Stimulated activated naive B cell treated with anti-CD40 and anti-IgM and Interleukin-4, amounts not matched to agents 10 μg/mL and 1 μg/mL and 100 μg/mL, for 72 hours (primary cell): ENCODE measurements at regions not wholly inside any gene's neighbourhood (a gene's known extent, or its start where the extent isn't known, plus 50 kb on each side); places are given as distances from the start of the nearest gene placed in this dataset.
"Not testable (repeated sequence)": the region's sequence is repeated elsewhere in the genome, so short reads cannot be mapped to it uniquely, and the experiment has no call there.

ENCODE experiments used
- ATAC-seq, 2 donors: fragments of 150-1000 bp; cut with Tn5 transposase; replicated peaks; 2 replicates each; pipeline ENCODE4 v1.10.0; 2021; ENCODE audit warnings: moderate library complexity in 1 of 2
- DNase-seq: peaks from one replicate; pipeline ENCODE4 v3.0.0; 2021
- H3K27ac Mint-ChIP-seq: one replicate; pipeline ENCODE4 v1.8.0; 2022; ENCODE audit warnings: mild to moderate bottlenecking, mixed read lengths
- H3K27me3 Mint-ChIP-seq, 2 donors: one replicate each; pipeline ENCODE4 v1.8.0; 2022; ENCODE audit warnings: mixed read lengths in 2 of 2
- H3K36me3 Mint-ChIP-seq, 2 donors: one replicate each; pipeline ENCODE4 v1.8.0; 2022; ENCODE audit warnings: mixed read lengths in 2 of 2, mild to moderate bottlenecking in 1 of 2
- H3K4me1 Mint-ChIP-seq, 2 donors: one replicate each; pipeline ENCODE4 v1.8.0; 2022; ENCODE audit warnings: mixed read lengths in 2 of 2, mild to moderate bottlenecking in 1 of 2
- H3K4me3 Mint-ChIP-seq, 2 donors: one replicate each; pipeline ENCODE4 v1.8.0; 2022; ENCODE audit warnings: mild to moderate bottlenecking in 2 of 2, mixed read lengths in 2 of 2, moderate library complexity in 1 of 2
- H3K9me3 Mint-ChIP-seq, 2 donors: one replicate each; pipeline ENCODE4 v1.8.0; 2022; ENCODE audit warnings: mixed read lengths in 2 of 2, mild to moderate bottlenecking in 1 of 2

- Mint-ChIP-seq H3K4me3 (no peak overlapping the region), H3K27ac (no peak overlapping the region), H3K9me3 (no peaks in the 10 kb centered on the region), H3K4me1 (no peaks in the 10 kb centered on the region), H3K27me3 (no peaks in the 10 kb centered on the region), H3K36me3 (no peaks in the 10 kb centered on the region)
- ATAC-seq (no peak), DNase-seq (no peak)
Measured at GRCh38 chr14:26655128-26655527, 57.3 kb upstream of the NOVA1 start.

- ATAC-seq (no peak), DNase-seq (no peak)
- no peaks in the 10 kb centered on the region for H3K36me3 Mint-ChIP-seq
- no peaks in the 10 kb centered on the region for H3K27me3 Mint-ChIP-seq
- H3K4me1 Mint-ChIP-seq = no peaks in the 10 kb centered on the region
- peaks cover 6 to 14% of the 10 kb centered on the region in 2 donors for H3K9me3 Mint-ChIP-seq
- H3K4me3 Mint-ChIP-seq = no peak overlapping the region
- no peak overlapping the region for H3K27ac Mint-ChIP-seq
Measured at GRCh38 chr14:26663506-26663905, 65.7 kb upstream of the NOVA1 start.

- H3K27ac Mint-ChIP-seq, H3K4me3 Mint-ChIP-seq, DNase-seq, H3K4me1 Mint-ChIP-seq, ATAC-seq, H3K27me3 Mint-ChIP-seq, H3K9me3 Mint-ChIP-seq, H3K36me3 Mint-ChIP-seq: not testable (repeated sequence)
Measured at GRCh38 chr14:26678732-26679420, 81.0 kb upstream of the NOVA1 start.

- Mint-ChIP-seq H3K36me3 (no peaks in the 10 kb centered on the region), H3K4me1 (no peaks in the 10 kb centered on the region), H3K9me3 (peaks cover 0 to 10% of the 10 kb centered on the region in 2 donors), H3K27ac (no peak overlapping the region), H3K4me3 (no peak overlapping the region), H3K27me3 (no peaks in the 10 kb centered on the region)
- DNase-seq (no peak), ATAC-seq (no peak)
Measured at GRCh38 chr14:26685401-26685800, 87.6 kb upstream of the NOVA1 start.

- Mint-ChIP-seq H3K27me3 (no peaks in the 10 kb centered on the region), H3K4me3 (no peak overlapping the region), H3K36me3 (no peaks in the 10 kb centered on the region), H3K27ac (no peak overlapping the region), H3K4me1 (no peaks in the 10 kb centered on the region), H3K9me3 (peaks cover 9 to 14% of the 10 kb centered on the region in 2 donors)
- no peak for ATAC-seq
- DNase-seq = no peak
Measured at GRCh38 chr14:26687301-26687837, 89.5 kb upstream of the NOVA1 start.

GRCh38 chr14:26694521-26694920 lies 96.7 kb upstream of the NOVA1 start:
- H3K4me3 Mint-ChIP-seq = no peak overlapping the region
- no peaks in the 10 kb centered on the region for H3K27me3 Mint-ChIP-seq
- peak; percentile 63 to 74 for ATAC-seq
- H3K36me3 Mint-ChIP-seq = no peaks in the 10 kb centered on the region
- no peaks in the 10 kb centered on the region for H3K4me1 Mint-ChIP-seq
- peaks cover 9% of the 10 kb centered on the region in 2 donors for H3K9me3 Mint-ChIP-seq
- DNase-seq = no peak
- H3K27ac Mint-ChIP-seq = no peak overlapping the region

GRCh38 chr14:26702721-26703230 lies 104.9 kb upstream of the NOVA1 start:
- Mint-ChIP-seq H3K9me3 (no peaks in the 10 kb centered on the region), H3K4me1 (no peaks in the 10 kb centered on the region), H3K36me3 (no peaks in the 10 kb centered on the region), H3K4me3 (no peak overlapping the region), H3K27ac (no peak overlapping the region), H3K27me3 (no peaks in the 10 kb centered on the region)
- ATAC-seq (no peak), DNase-seq (no peak)

GRCh38 chr14:26703686-26704366 lies 106.0 kb upstream of the NOVA1 start:
- H3K4me3 Mint-ChIP-seq = no peak overlapping the region
- DNase-seq = no peak
- no peaks in the 10 kb centered on the region for H3K9me3 Mint-ChIP-seq
- no peaks in the 10 kb centered on the region for H3K36me3 Mint-ChIP-seq
- no peak overlapping the region for H3K27ac Mint-ChIP-seq
- H3K27me3 Mint-ChIP-seq = no peaks in the 10 kb centered on the region
- no peak for ATAC-seq
- H3K4me1 Mint-ChIP-seq = no peaks in the 10 kb centered on the region

- no peak for DNase-seq
Measured at GRCh38 chr14:26707234-26707633, 109.4 kb upstream of the NOVA1 start.

GRCh38 chr14:26709019-26709418 lies 111.2 kb upstream of the NOVA1 start:
- no peaks in the 10 kb centered on the region for H3K4me1 Mint-ChIP-seq
- H3K27ac Mint-ChIP-seq = no peak overlapping the region
- DNase-seq (no peak), ATAC-seq (no peak)
- no peaks in the 10 kb centered on the region for H3K27me3 Mint-ChIP-seq
- H3K4me3 Mint-ChIP-seq = no peak overlapping the region
- no peaks in the 10 kb centered on the region for H3K9me3 Mint-ChIP-seq
- no peaks in the 10 kb centered on the region for H3K36me3 Mint-ChIP-seq

More at GRCh38 chr14:26707234-26707633, 109.4 kb upstream of the NOVA1 start:
- Mint-ChIP-seq H3K9me3 (no peaks in the 10 kb centered on the region), H3K4me3 (no peak overlapping the region), H3K36me3 (no peaks in the 10 kb centered on the region), H3K27me3 (no peaks in the 10 kb centered on the region), H3K4me1 (no peaks in the 10 kb centered on the region), H3K27ac (no peak overlapping the region)
- ATAC-seq = no peak

GRCh38 chr14:26719514-26719913 lies 121.7 kb upstream of the NOVA1 start:
- no peak for DNase-seq
- no peak for ATAC-seq
- H3K4me1 Mint-ChIP-seq = no peaks in the 10 kb centered on the region
- no peak overlapping the region for H3K4me3 Mint-ChIP-seq
- no peaks in the 10 kb centered on the region for H3K36me3 Mint-ChIP-seq
- no peak overlapping the region for H3K27ac Mint-ChIP-seq
- H3K9me3 Mint-ChIP-seq = peaks cover 0 to 7% of the 10 kb centered on the region in 2 donors
- H3K27me3 Mint-ChIP-seq = no peaks in the 10 kb centered on the region

- no peaks in the 10 kb centered on the region for H3K4me1 Mint-ChIP-seq
- no peaks in the 10 kb centered on the region for H3K36me3 Mint-ChIP-seq
- peaks cover 4 to 8% of the 10 kb centered on the region in 2 donors for H3K9me3 Mint-ChIP-seq
- DNase-seq (no peak), ATAC-seq (no peak)
- no peaks in the 10 kb centered on the region for H3K27me3 Mint-ChIP-seq
- no peak overlapping the region for H3K27ac Mint-ChIP-seq
- no peak overlapping the region for H3K4me3 Mint-ChIP-seq
Measured at GRCh38 chr14:26722258-26722657, 124.4 kb upstream of the NOVA1 start.

GRCh38 chr14:26729851-26730250 lies 132.0 kb upstream of the NOVA1 start:
- H3K27me3 Mint-ChIP-seq = no peaks in the 10 kb centered on the region
- no peak overlapping the region for H3K27ac Mint-ChIP-seq
- no peak overlapping the region for H3K4me3 Mint-ChIP-seq
- H3K9me3 Mint-ChIP-seq = peaks cover 2 to 4% of the 10 kb centered on the region in 2 donors
- DNase-seq = no peak
- no peaks in the 10 kb centered on the region for H3K4me1 Mint-ChIP-seq
- H3K36me3 Mint-ChIP-seq = no peaks in the 10 kb centered on the region
- no peak for ATAC-seq

GRCh38 chr14:26730929-26731618 lies 133.2 kb upstream of the NOVA1 start:
- H3K4me3 Mint-ChIP-seq = no peak overlapping the region
- no peaks in the 10 kb centered on the region for H3K4me1 Mint-ChIP-seq
- peak in 1 of 2 donors; percentile 14 for ATAC-seq
- H3K9me3 Mint-ChIP-seq = peaks cover 2 to 4% of the 10 kb centered on the region in 2 donors
- DNase-seq = no peak
- H3K36me3 Mint-ChIP-seq = no peaks in the 10 kb centered on the region
- H3K27me3 Mint-ChIP-seq = no peaks in the 10 kb centered on the region
- H3K27ac Mint-ChIP-seq = no peak overlapping the region
